HepG2 (cell line): ENCODE measurements at regions not wholly inside any gene's neighbourhood (a gene's known extent, or its start where the extent isn't known, plus 50 kb on each side); places are given as distances from the start of the nearest gene placed in this dataset.

Source experiments
- ATAC-seq: fragments of 200-7000 bp; cut with Tn5 transposase; 3 replicates; pipeline ENCODE4 v1.9.1; 2020; ENCODE audit warnings: mild to moderate bottlenecking, moderate library complexity
- BruUV-seq: library from RNA; stranded (reverse); fragments of 400-500 nt; replicated peaks from 2 replicates; lab custom pipeline; 2021; lab: Mats Ljungman, UMichigan
- CTCF ChIA-PET: fragments of 300-600 bp; formaldehyde crosslinking; extraction: SDS; loops from one replicate; lab custom pipeline; 2021; ENCODE audit warnings: low total read pairs, inconsistent platforms, low intra/inter-chr PET ratio; lab: Yijun Ruan, JAX
- POLR2A ChIA-PET: fragments of 350-600 bp; sonication (Branson Sonifier 250); formaldehyde crosslinking; loops from one replicate; lab custom pipeline; 2020; ENCODE audit warnings: antibody characterized with exemption, inconsistent platforms; lab: Yijun Ruan, JAX
- DNase-seq: peaks from one replicate; pipeline ENCODE4 v3.0.0-alpha.2; 2015; ENCODE audit warnings: low spot score
- FAIRE-seq: peaks from 3 replicates; lab custom pipeline; 2011; peaks lifted over from hg19 to GRCh38; lab: Jason Lieb, UNC
- H2AFZ ChIP-seq: one replicate; pipeline ENCODE4 v1.6.1; 2011; ENCODE audit warnings: low read length, inconsistent platforms
- H3K27ac ChIP-seq: fragments of 300-600 bp; 3 replicates; pipeline ENCODE4 v1.8.0; 2011; ENCODE audit warnings: mixed run types, mild to moderate bottlenecking, mixed read lengths, low read length, inconsistent platforms; ENCODE audit not compliant: insufficient read depth; ENCODE audit errors: extremely low read length
- H3K27me3 ChIP-seq, 2 experiments: fragments of 200-600 bp in 1 of 2; 2 replicates in 1 of 2; 3 replicates in 1 of 2; pipeline versions ENCODE4 v1.6.0 to v1.8.0; 2011; ENCODE audit warnings: low read length in 2 of 2, mild to moderate bottlenecking in 2 of 2, moderate library complexity in 2 of 2, inconsistent platforms in 1 of 2; ENCODE audit not compliant: insufficient read depth in 2 of 2, control insufficient read depth in 1 of 2
- H3K36me3 ChIP-seq, 2 experiments: fragments of 200-600 bp in 1 of 2; replicated peaks in 1 of 2; 2 replicates in 1 of 2; 3 replicates in 1 of 2; pipeline versions ENCODE4 v1.5.1 to v1.8.0; 2011; ENCODE audit warnings: low read length in 2 of 2, inconsistent platforms in 1 of 2; ENCODE audit not compliant: insufficient read depth in 2 of 2, control insufficient read depth in 1 of 2
- H3K4me1 ChIP-seq: 2 replicates; pipeline ENCODE4 v1.5.1; 2012; ENCODE audit warnings: low read length, inconsistent platforms; ENCODE audit not compliant: insufficient read depth
- H3K4me2 ChIP-seq: 2 replicates; pipeline ENCODE4 v1.6.0; 2011; ENCODE audit warnings: low read depth, low read length, inconsistent platforms
- H3K4me3 ChIP-seq, 3 experiments: fragments of 200-600 bp in 1 of 3; sonication (generic), shearing (Covaris generic) in 1 of 3; replicated peaks in 1 of 3; 2 replicates each; pipeline ENCODE4 v1.5.1; 2011 to 2016; ENCODE audit warnings: low read length in 3 of 3, inconsistent platforms in 2 of 3, low read depth in 2 of 3, mild to moderate bottlenecking in 2 of 3, control low read depth in 1 of 3, mixed read lengths in 1 of 3; ENCODE audit not compliant: insufficient read depth in 1 of 3
- H3K79me2 ChIP-seq: one replicate; pipeline ENCODE4 v1.6.1; 2011; ENCODE audit warnings: low read length, inconsistent platforms; ENCODE audit not compliant: insufficient read depth
- H3K9ac ChIP-seq: 2 replicates; pipeline ENCODE4 v1.6.0; 2011; ENCODE audit warnings: mild to moderate bottlenecking, low read depth, low read length, inconsistent platforms; ENCODE audit not compliant: insufficient read depth
- H3K9me3 ChIP-seq: 2 replicates; pipeline ENCODE4 v1.5.1; 2012; ENCODE audit warnings: mild to moderate bottlenecking, low read length
- H4K20me1 ChIP-seq: 2 replicates; pipeline ENCODE4 v1.6.0; 2011; ENCODE audit warnings: inconsistent platforms, mild to moderate bottlenecking, low read length, moderate library complexity; ENCODE audit not compliant: insufficient read depth
- ARNT ChIP-seq: fragments of 450-650 bp; IDR thresholded peaks from 2 replicates; pipeline ENCODE4 v1.6.1; 2017
- CAMTA2 ChIP-seq: sonication (generic); formaldehyde crosslinking; IDR thresholded peaks from 2 replicates; pipeline ENCODE4 v1.4.0; 2020; ENCODE audit warnings: mild to moderate bottlenecking, missing genetic modification reagents, borderline replicate concordance
- HINFP ChIP-seq: sonication (generic); formaldehyde crosslinking; IDR thresholded peaks from 2 replicates; pipeline ENCODE4 v1.4.0; 2020; ENCODE audit warnings: low read depth, mild to moderate bottlenecking, missing genetic modification reagents
- MBNL3 ChIP-seq: fragments of 250-450 bp; sonication (Bioruptor Pico); conservative IDR thresholded peaks from 2 replicates; pipeline ENCODE4 v1.8.0; 2022; ENCODE audit warnings: mild to moderate bottlenecking, inconsistent platforms
- TCF7 ChIP-seq: sonication (generic); IDR thresholded peaks from 2 replicates; pipeline ENCODE4 v1.6.1; 2016; ENCODE audit warnings: antibody characterized with exemption, low read depth
- ZFP36L1 ChIP-seq: sonication (generic); formaldehyde crosslinking; IDR thresholded peaks from 2 replicates; pipeline ENCODE4 v1.8.0; 2022; ENCODE audit warnings: mild to moderate bottlenecking, missing genetic modification reagents, moderate library complexity
- ZKSCAN1 ChIP-seq: fragments of 150-350 bp; IDR thresholded peaks from 2 replicates; pipeline ENCODE4 v1.6.1; 2014; ENCODE audit warnings: low read length
- ZNF253 ChIP-seq: sonication (generic); formaldehyde crosslinking; IDR thresholded peaks from 2 replicates; pipeline ENCODE4 v1.8.0; 2022; ENCODE audit warnings: mild to moderate bottlenecking, missing genetic modification reagents, borderline replicate concordance
- ZNF33B ChIP-seq: sonication (generic); formaldehyde crosslinking; IDR thresholded peaks from 2 replicates; pipeline ENCODE4 v1.5.1; 2020; ENCODE audit warnings: mild to moderate bottlenecking, missing genetic modification reagents
- ZNF781 ChIP-seq: sonication (generic); formaldehyde crosslinking; IDR thresholded peaks from 2 replicates; pipeline ENCODE4 v1.5.1; 2020; ENCODE audit warnings: borderline replicate concordance, mild to moderate bottlenecking, missing genetic modification reagents; ENCODE audit errors: not compliant biosample characterization
- ZNF891 ChIP-seq: sonication (generic); formaldehyde crosslinking; IDR thresholded peaks from 2 replicates; pipeline ENCODE4 v1.5.0; 2020; ENCODE audit warnings: mild to moderate bottlenecking, missing genetic modification reagents
- WGBS: methylation state at CpG from one replicate; pipeline ENCODE4 v1.1.6; 2017; ENCODE audit warnings: low lambda C conversion rate; 5-methylcytosine and 5-hydroxymethylcytosine counted together
- in situ Hi-C: cut with HindIII; loops from 2 replicates; pipeline ENCODE4 v1.10.0; 2017; ENCODE audit warnings: low pct_unique_long_range_greater_than_20kb; ENCODE audit not compliant: extremely low pct_ligation_motif_present
- intact Hi-C: fragments of 100-400 bp; cut with micrococcal nuclease; formaldehyde crosslinking; loops from one replicate; pipeline ENCODE4 v1.10.0; 2022; ENCODE audit not compliant: unreplicated experiment

GRCh38 chr4:175068266-175068665, 150.1 kb downstream of the ADAM29 start:
- no TSS peak for BruUV-seq

GRCh38 chr4:175070444-175070843, 152.3 kb downstream of the ADAM29 start:
- no peaks in the 10 kb centered on the region for H3K4me1 ChIP-seq
- H3K36me3 ChIP-seq = no peaks in the 10 kb centered on the region
- BruUV-seq = no TSS peak
- WGBS = 57% methylated on average over 3 of the region's 3 CpGs
- in situ Hi-C loops = no loop called here
- DNase-seq = no peak
- no peak for FAIRE-seq
- intact Hi-C loops = no loop called here
- H3K9me3 ChIP-seq = peaks cover 83% of the 10 kb centered on the region
- H3K9ac ChIP-seq = no peak overlapping the region
- ChIA-PET POLR2A (no interaction called here), CTCF (no interaction called here)
- ATAC-seq = no peak
- no peak overlapping the region for H3K4me2 ChIP-seq
- H3K79me2 ChIP-seq = no peaks in the 10 kb centered on the region
- H2AFZ ChIP-seq = no peak overlapping the region
- H3K27ac ChIP-seq = no peak overlapping the region
- TF ChIP-seq ZNF781 (CRISPR knock-in tag) (no peak), TCF7 (no peak), HINFP (CRISPR knock-in tag) (no peak), ZNF33B (CRISPR knock-in tag) (no peak)
- no peaks in the 10 kb centered on the region for H4K20me1 ChIP-seq
- H3K4me3 ChIP-seq = no peak overlapping the region
- H3K27me3 ChIP-seq = no peaks in the 10 kb centered on the region

More at GRCh38 chr4:175068266-175068665, 150.1 kb downstream of the ADAM29 start:
- no peaks in the 10 kb centered on the region for H3K27me3 ChIP-seq
- intact Hi-C loops (no loop called here), in situ Hi-C loops (no loop called here)
- H4K20me1 ChIP-seq = no peaks in the 10 kb centered on the region
- H3K36me3 ChIP-seq = no peaks in the 10 kb centered on the region
- H3K4me1 ChIP-seq = no peaks in the 10 kb centered on the region
- no peak for DNase-seq
- H3K79me2 ChIP-seq = no peaks in the 10 kb centered on the region
- no peak overlapping the region for H3K27ac ChIP-seq
- no peak for ATAC-seq
- FAIRE-seq = no peak
- peaks cover 85% of the 10 kb centered on the region for H3K9me3 ChIP-seq
- POLR2A ChIA-PET = no interaction called here
- CTCF ChIA-PET = no interaction called here
- no peak overlapping the region for H3K4me2 ChIP-seq
- H2AFZ ChIP-seq = no peak overlapping the region
- H3K9ac ChIP-seq = no peak overlapping the region
- no peak for TF ChIP-seq CAMTA2 (CRISPR knock-in tag)
- TF ChIP-seq ZFP36L1 (CRISPR knock-in tag) = no peak
- TF ChIP-seq ARNT = no peak
- no peak for TF ChIP-seq MBNL3
- no peak for TF ChIP-seq ZNF253 (CRISPR knock-in tag)
- no peak for TF ChIP-seq ZNF891 (CRISPR knock-in tag)
- no peak for TF ChIP-seq ZKSCAN1
- H3K4me3 ChIP-seq = no peak overlapping the region
